Erythroblast (primary cell): ENCODE measurements at regions not wholly inside any gene's neighbourhood (a gene's known extent, or its start where the extent isn't known, plus 50 kb on each side); places are given as distances from the start of the nearest gene placed in this dataset.

Source experiments
- GATA1 ChIP-seq: IDR thresholded peaks from 2 replicates; pipeline ENCODE4 v1.6.1; 2011; ENCODE audit warnings: low read depth, mild to moderate bottlenecking, control low read depth, low read length, moderate library complexity
- POLR2A ChIP-seq: IDR thresholded peaks from 2 replicates; pipeline ENCODE4 v1.6.1; 2011; ENCODE audit warnings: mild to moderate bottlenecking, low read length

DNA sequence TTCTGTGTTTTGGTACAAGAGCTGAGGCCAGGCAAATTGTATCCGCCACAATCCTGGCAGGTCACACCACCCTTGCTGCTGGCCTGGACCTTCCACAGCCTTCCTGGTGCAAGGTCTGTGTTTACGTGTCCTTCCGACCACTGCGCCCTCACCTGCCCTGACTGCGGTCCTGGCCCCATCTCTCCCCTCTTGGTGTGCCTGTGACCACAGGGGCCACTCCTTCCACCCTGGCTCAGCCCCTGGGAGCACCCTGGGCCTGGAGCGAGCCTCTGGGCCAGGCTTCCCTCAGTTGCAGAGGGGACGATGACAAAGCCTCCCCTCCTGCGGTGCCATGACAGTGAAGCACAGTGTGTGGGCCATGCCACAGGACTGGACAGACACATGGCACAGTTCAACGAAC lies 104.5 kb downstream of the PLXNA1 start:
- TF ChIP-seq GATA1, result no peak
- no peak for TF ChIP-seq POLR2A
